HG03342 (cell line): ENCODE measurements at regions not wholly inside any gene's neighbourhood (a gene's known extent, or its start where the extent isn't known, plus 50 kb on each side); places are given as distances from the start of the nearest gene placed in this dataset.

Experiments
- ATAC-seq: cut with Tn5 transposase; IDR thresholded peaks from one replicate; pipeline ENCODE4 v1.9.1; 2021; ENCODE audit warnings: mild to moderate bottlenecking, moderate library complexity; ENCODE audit not compliant: unreplicated experiment

- no peak for ATAC-seq
These were observed 261.2 kb upstream of the ANKRD55 start for GRCh38 chr5:56494300-56494731.

GRCh38 chr5:56493766-56494165 lies 260.6 kb upstream of the ANKRD55 start:
- no peak for ATAC-seq

- no peak for ATAC-seq
These were observed 260.2 kb upstream of the ANKRD55 start for GRCh38 chr5:56493308-56493707.

- no peak for ATAC-seq
These were observed 259.7 kb upstream of the ANKRD55 start for GRCh38 chr5:56492812-56493211.

GRCh38 chr5:56490971-56491468 lies 257.9 kb upstream of the ANKRD55 start:
- ATAC-seq = no peak

GRCh38 chr5:56489272-56489671 lies 256.1 kb upstream of the ANKRD55 start:
- ATAC-seq = no peak

GRCh38 chr5:56487528-56488115 lies 254.5 kb upstream of the ANKRD55 start:
- ATAC-seq = no peak

- no peak for ATAC-seq
These were observed 249.2 kb upstream of the ANKRD55 start for GRCh38 chr5:56482363-56482762.

- peak; percentile 42 for ATAC-seq
These were observed 248.6 kb upstream of the ANKRD55 start for GRCh38 chr5:56481428-56482357.

- no peak for ATAC-seq
These were observed 247.7 kb upstream of the ANKRD55 start for GRCh38 chr5:56480705-56481427.

GRCh38 chr5:56480078-56480704 lies 247.1 kb upstream of the ANKRD55 start:
- no peak for ATAC-seq

- ATAC-seq = no peak
These were observed 246.6 kb upstream of the ANKRD55 start for GRCh38 chr5:56479696-56480077.

GRCh38 chr5:56479126-56479525 lies 246.0 kb upstream of the ANKRD55 start:
- no peak for ATAC-seq

- ATAC-seq = no peak
These were observed 244.9 kb upstream of the ANKRD55 start for GRCh38 chr5:56478062-56478461.

GRCh38 chr5:56476487-56476856 lies 243.3 kb upstream of the ANKRD55 start:
- no peak for ATAC-seq

GRCh38 chr5:56475689-56476486 lies 242.8 kb upstream of the ANKRD55 start:
- no peak for ATAC-seq

GRCh38 chr5:56471707-56472106 lies 238.6 kb upstream of the ANKRD55 start:
- ATAC-seq = no peak

GRCh38 chr5:56470007-56470406 lies 236.9 kb upstream of the ANKRD55 start:
- no peak for ATAC-seq

- no peak for ATAC-seq
These were observed 235.1 kb upstream of the ANKRD55 start for GRCh38 chr5:56468277-56468676.

GRCh38 chr5:56467176-56467717 lies 234.1 kb upstream of the ANKRD55 start:
- no peak for ATAC-seq
